Activated CD4-positive, alpha-beta T cell treated with anti-CD3 and anti-CD28 coated beads, Interleukin-2, amount 50 U/mL, for 4 hours (primary cell): ENCODE measurements at regions not wholly inside any gene's neighbourhood (a gene's known extent, or its start where the extent isn't known, plus 50 kb on each side); places are given as distances from the start of the nearest gene placed in this dataset.

Source experiments
- DNase-seq, 2 experiments: peaks; one replicate each; pipeline ENCODE4 v3.0.0-alpha.2; 2020

DNA sequence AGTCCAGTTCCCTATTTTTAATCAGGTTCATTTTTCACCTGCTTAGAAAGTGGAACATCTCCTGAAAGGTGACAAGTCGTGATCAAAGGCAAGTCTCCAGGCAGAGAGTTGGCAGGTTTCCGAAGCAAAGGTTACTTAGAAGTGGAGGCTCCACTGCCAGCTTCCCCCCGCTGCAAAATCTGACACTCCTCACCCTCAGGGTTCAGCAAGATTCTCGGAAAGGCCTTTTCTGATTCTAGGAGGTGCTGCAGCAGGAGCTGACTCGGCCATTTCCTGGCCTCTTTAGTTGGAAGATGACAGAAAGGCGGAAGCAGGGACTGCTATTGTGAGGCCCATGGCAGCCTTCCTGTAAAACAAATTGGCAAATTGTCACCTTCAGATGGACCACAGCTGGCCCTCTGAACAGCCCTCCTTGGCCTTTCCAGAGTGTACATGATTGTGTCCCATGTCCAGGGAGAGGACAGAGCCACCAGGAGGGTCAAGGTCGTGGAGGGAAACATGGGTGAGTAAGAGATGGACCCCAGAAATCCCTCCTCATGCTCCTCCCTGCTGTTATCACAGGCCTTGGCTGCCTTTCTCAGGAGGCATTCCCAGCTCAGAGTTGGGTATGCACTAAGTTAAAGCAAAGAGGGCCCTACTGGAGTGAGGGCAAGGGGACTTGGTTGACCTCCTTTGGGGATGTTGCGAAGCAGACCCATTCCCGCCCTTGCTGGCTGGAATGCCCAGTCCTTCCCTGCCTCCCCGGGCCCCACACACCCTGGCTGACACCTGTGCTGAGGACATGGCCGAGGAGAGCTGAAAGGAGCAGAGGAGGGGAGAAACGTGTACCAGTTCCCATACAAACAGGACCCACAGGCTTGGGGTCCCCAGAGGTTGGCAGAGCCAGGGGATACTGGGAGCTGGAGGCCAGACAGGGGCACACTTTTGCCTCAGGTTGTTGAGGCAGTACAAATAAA lies 115.5 kb upstream of the IRF2BP2 start:
- peak; percentile 63 to 66 for DNase-seq

DNA sequence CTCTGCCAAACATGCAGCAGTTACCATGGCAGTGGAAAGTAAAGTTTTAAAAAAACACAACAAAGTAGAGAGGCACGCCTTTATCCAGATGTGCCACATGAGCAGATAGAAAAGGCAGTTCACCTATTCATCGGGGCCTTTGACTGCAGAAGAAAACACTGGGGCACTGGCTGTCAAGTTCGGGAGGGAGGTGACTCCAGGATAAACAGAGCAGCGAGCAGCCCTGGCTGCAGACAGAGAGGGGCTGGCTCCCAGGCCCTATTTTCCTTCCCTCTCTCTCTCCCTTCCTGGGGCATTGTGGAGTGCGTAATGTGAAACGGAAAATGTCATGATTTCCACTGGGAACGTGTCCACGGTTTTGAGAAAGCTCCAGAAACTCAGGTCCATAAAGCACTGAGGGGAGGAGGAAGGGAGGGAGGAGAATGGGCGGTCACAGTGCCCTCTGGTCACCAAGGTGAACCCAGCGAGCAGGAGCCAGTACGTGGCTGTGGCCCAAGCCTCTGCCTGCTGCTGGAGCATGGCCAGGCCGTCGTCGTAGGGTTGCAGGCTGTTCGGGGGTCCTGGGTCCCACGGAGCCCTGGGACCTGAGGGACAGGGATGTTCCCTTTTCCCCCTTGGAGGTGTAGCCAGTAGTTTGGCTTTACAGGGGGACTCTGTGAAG lies 114.7 kb upstream of the IRF2BP2 start:
- DNase-seq, result no peak

DNA sequence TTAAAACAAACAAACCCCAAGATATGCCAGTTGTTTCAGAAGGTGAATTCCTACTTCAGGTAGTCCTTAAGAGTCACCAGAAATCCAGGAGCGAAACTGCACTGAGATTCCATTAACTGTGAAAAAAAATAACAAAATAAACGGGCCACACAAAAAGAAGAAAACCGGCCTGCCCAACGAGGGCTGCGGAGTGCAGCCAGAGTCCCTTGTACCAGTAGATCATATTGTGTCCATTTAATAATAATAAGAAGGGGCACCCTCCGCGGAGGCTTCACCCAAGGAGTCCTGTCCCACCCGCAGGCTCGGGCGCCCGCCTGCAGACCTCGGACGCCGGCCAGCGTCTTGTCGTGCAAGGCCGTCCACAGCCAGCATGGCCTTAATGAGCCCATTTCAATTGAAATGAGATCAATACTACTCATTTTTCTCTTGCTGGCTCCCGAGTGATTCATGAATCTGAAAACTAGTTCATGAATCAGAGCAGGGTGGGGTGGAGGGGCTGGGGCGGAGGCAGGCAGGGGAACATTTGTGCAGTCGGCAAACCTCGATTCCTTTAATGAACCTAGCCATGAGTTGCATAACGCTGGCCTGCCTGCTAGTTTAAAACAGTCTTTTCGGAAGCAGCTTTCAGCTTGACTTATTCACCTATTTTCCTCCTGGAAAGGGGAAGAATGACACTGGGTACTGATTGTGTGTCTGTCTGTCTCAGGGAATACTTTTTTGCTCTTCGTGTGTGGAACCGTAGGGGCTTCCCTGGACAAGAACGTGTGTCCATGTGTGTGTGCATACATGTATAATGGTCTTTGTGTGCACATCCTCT lies 113.1 kb upstream of the IRF2BP2 start:
- peak; percentile 75 to 77 for DNase-seq

DNA sequence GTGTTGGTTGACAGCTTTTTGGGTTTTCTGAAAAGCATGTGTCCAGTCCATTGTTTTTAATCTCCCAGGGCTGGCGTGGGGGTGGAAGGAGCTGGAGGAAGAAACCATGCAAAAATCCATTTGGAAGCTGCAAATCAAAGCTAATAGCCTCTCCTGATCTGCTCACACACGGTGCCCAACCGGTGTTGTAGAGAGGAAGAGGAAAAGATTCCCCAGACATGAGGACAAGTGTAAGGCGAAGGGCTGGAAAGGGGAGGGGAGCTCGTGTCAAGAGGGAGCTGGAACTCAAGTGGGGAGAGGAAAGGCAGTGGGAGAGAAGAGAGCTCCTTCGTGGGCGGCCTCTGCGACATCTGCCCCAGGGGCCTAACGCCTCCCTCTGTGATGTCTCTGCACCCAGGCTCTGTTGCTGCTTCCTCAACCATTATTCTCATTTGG lies 112.3 kb upstream of the IRF2BP2 start:
- DNase-seq, result no peak

DNA sequence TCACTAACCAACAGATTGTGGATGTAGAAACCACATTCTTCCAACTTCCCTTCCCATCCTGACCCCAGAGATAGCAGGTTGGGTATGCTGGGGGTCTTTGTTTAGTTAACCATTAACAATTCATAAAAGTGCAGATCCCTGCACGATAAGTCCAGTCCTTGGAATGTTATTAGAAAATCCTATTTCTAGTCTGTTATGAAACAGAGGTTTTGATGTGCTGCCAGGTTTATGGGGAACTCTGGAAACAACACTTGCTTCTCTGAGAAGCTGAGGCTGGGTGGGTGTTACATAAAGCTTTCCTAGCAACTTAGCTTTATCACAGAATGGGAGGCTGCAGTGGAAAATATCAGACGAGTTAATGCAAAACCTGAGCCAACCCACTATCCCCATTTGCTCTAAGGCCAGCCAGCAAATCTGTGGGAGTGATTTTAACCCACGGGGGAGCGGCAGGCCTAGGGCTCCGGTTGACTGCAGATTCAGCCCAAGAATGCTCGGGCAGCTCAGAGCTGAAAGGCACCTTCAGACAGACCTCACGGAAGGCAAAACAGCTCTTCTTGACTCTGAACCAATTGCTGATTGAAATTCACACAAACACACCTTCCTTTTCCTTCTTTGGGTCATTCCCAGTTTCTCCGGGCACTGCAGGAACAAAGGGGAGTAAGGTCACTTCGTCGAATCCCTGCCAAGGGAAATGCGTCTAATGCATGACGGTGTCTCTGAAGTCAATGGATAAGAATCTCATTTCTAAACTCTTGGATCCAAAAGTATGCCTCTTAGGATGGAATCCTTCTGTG lies 111.7 kb upstream of the IRF2BP2 start:
- DNase-seq, result no peak

DNA sequence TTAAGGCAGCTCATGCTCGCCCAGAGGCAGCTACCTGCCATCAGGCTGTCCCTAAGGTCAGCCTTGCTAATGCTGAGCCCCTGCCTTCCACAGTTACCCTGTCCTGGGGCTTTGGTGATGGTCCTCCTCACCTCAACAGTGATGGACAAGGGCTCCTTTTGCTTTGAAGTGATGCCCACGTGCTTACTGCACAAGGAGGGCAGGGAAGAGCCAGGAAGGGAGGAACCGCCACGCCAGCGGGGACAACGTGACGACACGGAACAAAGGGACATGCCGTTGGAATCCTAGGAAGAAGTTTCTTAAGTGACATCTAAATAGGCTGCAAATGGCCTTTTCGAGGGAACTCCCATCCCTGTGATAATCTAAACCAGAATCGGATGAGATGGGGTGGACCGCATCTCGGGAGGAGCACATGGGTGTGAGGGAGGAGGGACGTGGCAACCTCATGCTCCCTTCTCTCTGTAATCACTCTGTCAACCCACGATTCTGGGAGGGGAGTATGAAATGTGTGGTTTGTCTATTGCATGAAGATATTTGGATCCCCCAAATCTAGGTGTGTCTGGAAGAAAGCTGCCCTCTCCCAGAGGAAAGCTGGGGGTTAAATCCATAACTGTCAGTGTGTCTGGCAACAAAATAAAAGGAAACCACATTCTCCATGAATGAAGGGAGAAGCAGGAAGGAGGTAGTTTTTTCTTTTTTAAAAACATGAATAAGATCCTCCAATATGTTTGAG lies 110.9 kb upstream of the IRF2BP2 start:
- no peak for DNase-seq

DNA sequence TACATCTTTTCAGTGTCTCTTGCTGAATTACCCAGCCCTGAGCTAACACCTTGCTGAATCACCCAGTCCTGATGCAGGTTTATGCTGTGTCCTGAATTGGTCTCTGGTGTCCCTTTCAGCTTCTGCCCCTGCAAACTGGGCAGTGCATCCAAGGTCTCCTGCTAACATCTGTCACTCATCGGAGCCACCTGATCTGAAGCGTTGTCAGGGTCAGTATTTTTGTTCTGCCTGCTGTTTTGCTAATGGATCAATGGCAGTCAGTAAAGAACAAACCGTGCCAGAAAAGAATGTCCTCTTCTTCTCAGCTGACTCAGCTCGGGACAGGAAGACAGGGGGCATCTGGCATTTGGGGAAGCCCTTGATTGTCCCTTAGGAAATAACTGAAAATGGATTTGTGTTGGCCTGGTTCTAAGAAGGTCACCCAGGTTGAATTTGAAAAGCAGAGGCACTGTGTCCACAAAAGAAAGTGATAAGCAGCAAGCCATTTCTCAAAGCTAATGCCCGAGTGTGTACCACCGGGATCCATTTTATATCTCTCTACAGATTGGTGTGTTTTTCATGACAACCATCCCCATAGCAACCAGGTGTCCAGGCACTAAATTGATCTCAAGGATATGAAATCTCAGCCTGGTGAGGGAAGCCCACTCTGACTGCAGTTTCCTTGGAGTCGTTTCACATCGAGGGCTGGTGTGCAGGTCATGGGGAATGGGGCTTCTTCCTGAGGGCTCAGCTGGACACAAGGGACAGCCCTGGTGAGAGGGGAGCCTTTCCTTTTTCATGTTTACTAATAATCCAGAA lies 109.7 kb upstream of the IRF2BP2 start:
- no peak for DNase-seq

DNA sequence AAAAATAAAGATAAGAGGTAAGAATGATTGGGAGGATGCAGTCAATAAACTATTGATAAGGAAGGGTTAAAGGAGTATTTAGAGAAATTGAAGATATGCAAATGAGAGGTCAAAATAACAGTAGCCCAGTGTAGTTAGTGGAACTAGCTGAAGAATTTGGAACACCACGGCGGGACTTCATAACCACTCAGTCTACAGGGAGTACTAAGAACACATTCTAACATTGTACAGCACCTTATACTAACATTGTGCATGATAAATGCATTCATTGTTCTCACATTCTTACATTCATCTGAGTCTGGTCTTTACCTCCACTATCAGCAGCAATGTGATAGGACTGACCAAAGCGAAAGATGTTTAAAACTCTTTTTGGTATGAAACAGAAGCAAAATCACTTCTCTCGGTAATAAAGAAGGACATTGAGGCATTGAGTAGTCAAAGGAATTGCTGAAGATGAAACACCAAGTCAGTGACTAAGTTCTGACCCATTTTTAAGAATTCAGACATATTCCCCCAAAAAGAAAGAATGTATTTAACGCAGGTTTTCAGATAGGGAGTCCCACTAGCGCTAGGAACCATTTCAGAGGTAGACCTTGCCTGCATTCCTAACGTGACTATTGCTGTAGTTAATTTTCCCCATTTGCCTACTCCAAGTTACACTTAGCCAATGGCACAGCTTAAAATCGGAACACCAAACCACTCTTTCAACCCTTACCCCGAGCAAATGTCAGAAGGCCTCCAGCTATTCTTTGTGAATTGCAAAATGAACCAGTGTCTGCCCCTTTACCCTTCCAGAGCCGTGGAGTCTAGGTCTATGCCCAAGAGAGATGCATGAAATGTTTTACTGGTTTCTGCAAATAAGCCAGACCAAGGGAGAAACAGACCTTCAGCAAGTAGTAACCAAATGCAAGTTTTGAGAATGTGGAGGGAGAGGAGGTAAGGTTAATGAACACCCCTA lies 108.8 kb upstream of the IRF2BP2 start:
- no peak for DNase-seq

DNA sequence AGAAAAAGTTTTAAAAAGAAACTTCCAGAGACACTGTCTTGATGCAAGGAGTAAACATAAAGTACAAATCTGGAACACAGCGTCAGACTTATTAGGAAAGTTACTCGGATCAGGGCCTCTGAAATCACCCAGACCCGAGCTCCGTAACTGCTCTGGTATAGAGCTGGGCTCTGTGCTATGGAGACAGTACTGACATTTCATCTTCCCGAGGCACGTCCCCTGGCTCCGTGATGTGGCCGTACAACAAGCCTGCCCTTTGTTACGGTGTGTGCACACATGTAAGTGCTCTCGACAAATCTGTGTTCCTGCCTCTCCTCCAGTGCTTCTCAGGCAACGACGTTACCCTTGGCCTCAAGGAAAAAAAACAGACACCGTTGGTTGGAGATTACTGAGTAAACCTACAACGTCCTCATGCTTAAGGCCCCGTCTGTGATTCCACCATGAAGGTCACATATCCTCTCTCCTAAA lies 107.0 kb upstream of the IRF2BP2 start:
- DNase-seq, result no peak

DNA sequence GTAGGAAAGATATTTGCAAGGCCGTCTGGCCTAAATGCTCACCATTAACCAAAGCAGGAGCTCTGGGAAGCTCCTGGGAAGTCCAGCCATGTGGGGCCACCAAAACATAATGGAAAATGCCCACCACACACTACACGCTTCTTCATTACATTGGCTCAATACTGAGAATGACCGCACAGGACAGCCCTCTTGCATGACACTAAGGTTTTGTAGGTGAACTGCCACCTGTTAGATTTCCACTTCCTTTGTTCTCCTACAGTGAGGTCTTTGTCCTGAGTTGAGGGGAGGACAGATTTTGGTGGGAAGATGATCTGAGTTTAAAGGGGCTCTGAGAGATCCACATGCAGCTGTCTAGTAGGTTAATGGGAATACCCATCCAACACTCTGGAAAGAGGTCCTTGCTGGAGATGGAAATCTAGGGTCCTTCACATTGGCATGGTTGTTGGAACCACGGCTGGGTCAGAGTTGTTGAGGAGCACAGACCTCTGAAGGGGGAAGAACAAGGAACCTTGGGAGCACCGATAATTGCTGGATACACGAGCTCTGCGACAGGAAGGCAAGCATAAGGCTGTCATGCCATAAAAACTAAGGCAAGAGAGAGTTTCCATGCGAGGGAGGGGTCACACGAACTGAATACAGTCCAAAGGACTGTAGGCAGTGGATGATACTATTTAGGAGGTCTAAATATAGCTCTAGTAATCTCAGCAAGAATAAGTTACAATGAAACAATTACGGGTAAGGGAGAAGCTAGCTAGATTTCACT lies 105.5 kb upstream of the IRF2BP2 start:
- no peak for DNase-seq

DNA sequence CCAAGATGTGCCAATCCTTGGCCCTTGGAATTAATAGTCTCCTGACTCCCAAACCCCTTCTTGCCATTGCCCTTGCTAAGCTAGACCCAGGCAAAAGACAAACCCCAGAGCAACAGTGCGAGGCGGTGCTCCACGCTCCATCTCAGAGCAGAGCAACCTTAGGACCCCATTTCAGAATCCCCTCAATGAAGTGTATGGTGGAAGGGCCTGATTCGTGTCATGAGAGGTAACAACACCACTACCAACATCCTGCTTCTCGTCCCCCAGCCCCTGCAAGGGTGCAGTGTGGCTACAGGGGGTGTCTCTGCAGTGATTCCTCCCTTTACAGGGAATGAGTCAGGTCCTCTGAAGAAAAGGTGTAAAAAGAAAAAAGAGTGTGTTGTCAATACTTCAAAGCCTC lies 103.9 kb upstream of the IRF2BP2 start:
- DNase-seq, result no peak

DNA sequence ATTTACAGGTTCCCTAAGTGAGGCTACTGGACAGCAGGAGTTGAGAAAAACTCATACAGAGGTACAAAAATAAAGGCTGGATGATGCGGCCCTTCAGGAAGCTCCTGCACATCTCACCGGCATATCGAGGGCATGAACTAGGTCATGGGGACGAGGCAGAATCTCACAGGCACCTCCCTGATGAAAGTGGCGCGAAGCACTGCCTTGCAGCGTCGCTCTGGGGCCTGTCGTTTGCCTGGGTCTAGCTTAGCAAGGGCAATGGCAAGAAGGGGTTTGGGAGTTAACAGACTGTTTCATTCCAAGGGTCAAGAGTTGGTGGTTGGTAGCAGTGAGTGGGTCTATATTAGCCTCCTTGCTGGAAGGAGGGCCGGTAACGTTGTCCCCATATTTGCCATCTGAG lies 103.5 kb upstream of the IRF2BP2 start:
- DNase-seq, result no peak

DNA sequence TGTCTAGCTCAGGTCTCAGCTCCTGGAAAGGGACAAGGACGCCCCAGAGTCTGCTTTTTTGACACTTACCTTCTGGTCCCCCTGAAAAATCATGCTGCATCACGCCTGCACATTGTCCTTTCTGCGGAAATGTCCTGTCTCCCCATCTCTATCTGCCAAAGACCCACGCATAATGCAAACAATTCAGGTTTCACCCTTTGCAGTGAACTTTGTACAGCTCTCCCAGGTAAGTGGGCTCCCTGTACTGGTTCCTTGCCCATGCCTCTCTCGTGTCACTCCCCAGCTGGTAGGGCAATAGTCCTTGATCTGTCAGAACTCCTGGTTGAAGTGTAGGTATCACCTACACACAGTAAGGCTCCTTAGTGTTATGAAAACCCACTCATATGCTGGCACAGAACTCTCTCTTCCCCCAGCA lies 102.9 kb upstream of the IRF2BP2 start:
- DNase-seq, result no peak

DNA sequence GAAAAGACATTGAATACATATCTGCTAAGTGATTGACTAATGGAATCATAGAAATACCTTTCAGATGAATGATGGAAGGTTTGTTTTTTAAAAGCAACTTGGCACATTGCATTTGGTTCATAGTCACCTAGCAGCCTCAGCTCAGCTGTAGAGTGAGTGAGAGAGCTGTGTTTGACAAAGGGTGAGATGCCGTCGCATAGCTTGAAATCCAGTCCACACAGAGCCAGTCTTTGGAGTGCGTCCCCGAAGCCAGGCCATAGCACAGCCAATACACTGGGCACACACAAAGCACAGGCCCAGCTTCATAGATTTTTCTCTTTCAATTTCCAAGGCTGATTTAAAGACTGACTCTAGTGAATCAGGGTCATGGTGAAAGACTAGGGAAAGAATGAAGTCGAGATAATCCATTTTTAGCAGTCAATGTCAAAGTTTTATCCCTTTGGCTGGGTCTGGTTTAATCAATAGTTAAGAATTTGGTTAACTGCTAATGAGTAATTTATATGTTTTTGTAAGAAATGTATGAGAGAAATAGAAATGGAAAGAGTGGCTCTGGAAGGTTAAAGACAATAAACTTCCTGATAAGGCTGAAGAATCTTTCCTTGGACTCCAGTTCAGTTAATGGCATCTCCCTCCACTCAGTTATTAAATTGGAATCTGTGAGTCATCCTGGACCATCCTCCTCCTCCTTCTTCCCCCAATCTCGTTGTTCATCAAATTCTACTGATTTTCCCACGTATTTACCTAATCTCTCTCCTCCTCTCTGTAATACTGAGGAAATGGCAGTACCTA lies 101.2 kb upstream of the IRF2BP2 start:
- no peak for DNase-seq

DNA sequence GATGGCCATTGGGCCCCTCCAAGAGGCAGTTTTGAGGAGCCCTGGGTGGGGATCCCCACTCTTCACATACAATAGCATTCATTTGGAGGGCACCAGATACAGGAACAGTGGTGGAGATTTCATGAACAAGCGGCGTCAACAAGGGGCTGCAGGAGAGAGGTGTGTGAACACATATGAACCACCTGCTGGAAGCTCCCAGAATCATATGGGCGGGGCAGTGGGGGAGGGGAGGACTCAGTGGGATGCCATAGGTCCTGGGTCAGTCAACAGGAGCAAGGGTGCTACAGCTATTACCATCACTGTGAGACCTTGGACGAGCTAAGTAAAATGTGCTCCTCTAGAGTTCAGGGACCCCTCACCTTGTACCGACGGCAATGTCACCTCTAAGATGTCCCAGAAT lies 100.4 kb upstream of the IRF2BP2 start:
- no peak for DNase-seq

DNA sequence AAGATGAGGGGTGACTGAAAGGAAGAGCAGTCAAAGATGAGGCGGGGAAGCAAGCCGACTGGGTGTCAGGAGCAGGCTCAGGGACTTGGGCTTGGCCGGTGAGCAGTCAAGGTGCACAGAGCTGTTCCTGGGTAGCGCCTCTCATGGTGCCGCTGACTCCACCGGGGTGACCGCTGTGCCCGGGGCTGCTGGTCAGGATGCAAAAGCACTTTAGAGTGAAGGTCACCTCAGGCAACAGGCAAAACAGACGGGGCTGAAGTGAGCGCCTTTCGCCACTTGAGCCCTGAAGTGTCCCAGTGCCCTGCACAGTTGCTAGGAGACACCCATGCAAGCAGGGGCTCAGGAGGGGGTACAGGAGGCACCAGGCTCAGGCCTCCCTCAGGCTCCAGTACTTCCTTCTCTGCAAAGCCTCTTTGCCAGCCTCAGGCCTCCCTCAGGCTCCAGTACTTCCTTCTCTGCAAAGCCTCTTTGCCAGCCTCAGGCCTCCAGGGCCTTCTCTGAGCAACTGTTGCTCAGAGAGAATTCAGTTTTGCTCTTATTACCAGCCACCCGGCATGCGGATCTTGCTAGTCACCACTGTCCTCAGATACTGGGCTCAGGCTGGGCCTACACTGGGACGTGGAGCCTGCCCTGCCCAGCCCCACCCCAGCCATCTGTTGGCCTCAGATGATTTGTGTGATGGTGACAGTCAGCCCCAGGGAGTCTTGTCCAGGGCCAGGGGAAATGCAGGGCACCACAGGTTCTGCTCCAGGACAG lies 99.7 kb upstream of the IRF2BP2 start:
- DNase-seq, result no peak
